WTC11 (cell line): ENCODE measurements at regions not wholly inside any gene's neighbourhood (a gene's known extent, or its start where the extent isn't known, plus 50 kb on each side); places are given as distances from the start of the nearest gene placed in this dataset.

Experiments used
- ATAC-seq: fragments of 200-7000 bp; cut with Tn5 transposase; 2 replicates; pipeline ENCODE4 v1.10.0; 2021; ENCODE audit warnings: mild to moderate bottlenecking, moderate library complexity
- CTCF ChIA-PET: fragments of 300-600 bp; sonication (Branson Sonifier 250); formaldehyde crosslinking; loops from one replicate; lab custom pipeline; 2021; ENCODE audit warnings: antibody characterized with exemption; lab: Charles Lee
- POLR2A ChIA-PET: fragments of 350-600 bp; sonication (Branson Sonifier 250); formaldehyde crosslinking; loops from one replicate; lab custom pipeline; 2021; ENCODE audit warnings: antibody characterized with exemption; lab: Charles Lee
- DNase-seq: peaks from one replicate; pipeline ENCODE4 v3.0.0; 2021; ENCODE audit warnings: low spot score
- H3K27ac Mint-ChIP-seq: 2 replicates; pipeline ENCODE4 v1.8.0; 2021; ENCODE audit warnings: mixed read lengths
- H3K27me3 Mint-ChIP-seq: 2 replicates; pipeline ENCODE4 v1.8.0; 2021; ENCODE audit warnings: low read depth, mild to moderate bottlenecking, moderate library complexity, mixed read lengths
- H3K36me3 Mint-ChIP-seq: 2 replicates; pipeline ENCODE4 v1.8.0; 2021; ENCODE audit warnings: mixed read lengths
- H3K4me1 Mint-ChIP-seq: 2 replicates; pipeline ENCODE4 v1.8.0; 2022; ENCODE audit warnings: mixed read lengths
- H3K4me3 Mint-ChIP-seq: 2 replicates; pipeline ENCODE4 v1.8.0; 2021; ENCODE audit warnings: mild to moderate bottlenecking, moderate library complexity, mixed read lengths
- H3K9me3 Mint-ChIP-seq: 2 replicates; pipeline ENCODE4 v1.8.0; 2021; ENCODE audit warnings: mixed read lengths
- AR ChIP-seq: fragments of 250-450 bp; sonication (Bioruptor Pico); IDR thresholded peaks from 2 replicates; pipeline ENCODE4 v1.9.0; 2021; ENCODE audit warnings: mild to moderate bottlenecking
- CREB1 ChIP-seq: sonication (generic); formaldehyde crosslinking; IDR thresholded peaks from 2 replicates; pipeline ENCODE4 v1.8.0; 2023; ENCODE audit warnings: mild to moderate bottlenecking, missing genetic modification reagents
- ELF4 ChIP-seq: sonication (generic); formaldehyde crosslinking; IDR thresholded peaks from 2 replicates; pipeline ENCODE4 v1.8.1; 2022; ENCODE audit warnings: low read depth, mild to moderate bottlenecking, moderate library complexity, missing genetic modification reagents
- FOXP4 ChIP-seq: sonication (generic); formaldehyde crosslinking; IDR thresholded peaks from 2 replicates; pipeline ENCODE4 v1.8.0; 2022; ENCODE audit warnings: mild to moderate bottlenecking, missing genetic modification reagents
- GRHL2 ChIP-seq: fragments of 250-450 bp; sonication (Bioruptor Pico); IDR thresholded peaks from 2 replicates; pipeline ENCODE4 v1.8.0; 2022; ENCODE audit warnings: mild to moderate bottlenecking, moderate library complexity; ENCODE audit not compliant: insufficient replicate concordance, severe bottlenecking
- HMGXB4 ChIP-seq: sonication (generic); formaldehyde crosslinking; IDR thresholded peaks from 2 replicates; pipeline ENCODE4 v1.8.1; 2023; ENCODE audit warnings: mild to moderate bottlenecking, moderate library complexity, missing genetic modification reagents
- IRF1 ChIP-seq: sonication (generic); formaldehyde crosslinking; IDR thresholded peaks from 2 replicates; pipeline ENCODE4 v1.8.0; 2023; ENCODE audit warnings: missing genetic modification reagents
- MAX ChIP-seq: sonication (generic); formaldehyde crosslinking; IDR thresholded peaks from 2 replicates; pipeline ENCODE4 v1.8.0; 2022; ENCODE audit warnings: mild to moderate bottlenecking, missing genetic modification reagents
- NFATC4 ChIP-seq: fragments of 250-450 bp; sonication (Bioruptor Pico); IDR thresholded peaks from 2 replicates; pipeline ENCODE4 v1.9.0; 2021; ENCODE audit warnings: mild to moderate bottlenecking
- NFE2L1 ChIP-seq: sonication (generic); formaldehyde crosslinking; IDR thresholded peaks from 2 replicates; pipeline ENCODE4 v1.8.1; 2023; ENCODE audit warnings: missing genetic modification reagents
- NR1H2 ChIP-seq: sonication (generic); formaldehyde crosslinking; IDR thresholded peaks from 2 replicates; pipeline ENCODE4 v1.9.0; 2021; ENCODE audit warnings: mild to moderate bottlenecking, moderate library complexity, missing genetic modification reagents
- NR2C2 ChIP-seq: sonication (generic); formaldehyde crosslinking; IDR thresholded peaks from 2 replicates; pipeline ENCODE4 v1.8.0; 2022; ENCODE audit warnings: mild to moderate bottlenecking, missing genetic modification reagents
- SOX15 ChIP-seq: fragments of 250-450 bp; sonication (Bioruptor Pico); IDR thresholded peaks from 2 replicates; pipeline ENCODE4 v1.9.0; 2021; ENCODE audit warnings: mild to moderate bottlenecking
- SP1 ChIP-seq: sonication (generic); formaldehyde crosslinking; conservative IDR thresholded peaks from 2 replicates; pipeline ENCODE4 v1.8.1; 2022; ENCODE audit warnings: missing genetic modification reagents
- TCF7 ChIP-seq: sonication (generic); formaldehyde crosslinking; IDR thresholded peaks from 2 replicates; pipeline ENCODE4 v1.8.0; 2022; ENCODE audit warnings: mild to moderate bottlenecking, low read depth, missing genetic modification reagents, moderate library complexity
- ZSCAN18 ChIP-seq: fragments of 250-450 bp; sonication (Bioruptor Pico); IDR thresholded peaks from 2 replicates; pipeline ENCODE4 v2.1.2; 2022; ENCODE audit warnings: mild to moderate bottlenecking, moderate library complexity

- TF ChIP-seq ZSCAN18 (CRISPR knock-in tag): no peak
Measured at GRCh38 chr9:90998573-90998972, 197.0 kb downstream of the SYK start (continued).

GRCh38 chr9:90999425-91000397, 198.1 kb downstream of the SYK start:
- H3K27ac Mint-ChIP-seq: no peak overlapping the region
- TF ChIP-seq ELF4 (CRISPR knock-in tag) (no peak), NFATC4 (CRISPR knock-in tag) (no peak), HMGXB4 (CRISPR knock-in tag) (no peak), FOXP4 (no peak), NFE2L1 (no peak), SP1 (CRISPR knock-in tag) (no peak), TCF7 (CRISPR knock-in tag) (no peak), ZSCAN18 (CRISPR knock-in tag) (no peak), AR (CRISPR knock-in tag) (no peak), NR2C2 (no peak), CREB1 (CRISPR knock-in tag) (no peak), GRHL2 (CRISPR knock-in tag) (no peak), SOX15 (CRISPR knock-in tag) (no peak), IRF1 (no peak), NR1H2 (CRISPR knock-in tag) (no peak), MAX (CRISPR knock-in tag) (no peak)
- H3K36me3 Mint-ChIP-seq: peaks cover 14% of the 10 kb centered on the region
- POLR2A ChIA-PET: no interaction called here
- ATAC-seq (no peak), DNase-seq (no peak)
- peaks cover 23% of the 10 kb centered on the region for H3K9me3 Mint-ChIP-seq
- H3K4me3 Mint-ChIP-seq: no peak overlapping the region
- CTCF ChIA-PET: no interaction called here
- H3K4me1 Mint-ChIP-seq: peaks cover 8% of the 10 kb centered on the region
- no peaks in the 10 kb centered on the region for H3K27me3 Mint-ChIP-seq
